ENCODE measurements at regions not wholly inside any gene's neighbourhood (a gene's known extent, or its start where the extent isn't known, plus 50 kb on each side); places are given as distances from the start of the nearest gene placed in this dataset.

DNA sequence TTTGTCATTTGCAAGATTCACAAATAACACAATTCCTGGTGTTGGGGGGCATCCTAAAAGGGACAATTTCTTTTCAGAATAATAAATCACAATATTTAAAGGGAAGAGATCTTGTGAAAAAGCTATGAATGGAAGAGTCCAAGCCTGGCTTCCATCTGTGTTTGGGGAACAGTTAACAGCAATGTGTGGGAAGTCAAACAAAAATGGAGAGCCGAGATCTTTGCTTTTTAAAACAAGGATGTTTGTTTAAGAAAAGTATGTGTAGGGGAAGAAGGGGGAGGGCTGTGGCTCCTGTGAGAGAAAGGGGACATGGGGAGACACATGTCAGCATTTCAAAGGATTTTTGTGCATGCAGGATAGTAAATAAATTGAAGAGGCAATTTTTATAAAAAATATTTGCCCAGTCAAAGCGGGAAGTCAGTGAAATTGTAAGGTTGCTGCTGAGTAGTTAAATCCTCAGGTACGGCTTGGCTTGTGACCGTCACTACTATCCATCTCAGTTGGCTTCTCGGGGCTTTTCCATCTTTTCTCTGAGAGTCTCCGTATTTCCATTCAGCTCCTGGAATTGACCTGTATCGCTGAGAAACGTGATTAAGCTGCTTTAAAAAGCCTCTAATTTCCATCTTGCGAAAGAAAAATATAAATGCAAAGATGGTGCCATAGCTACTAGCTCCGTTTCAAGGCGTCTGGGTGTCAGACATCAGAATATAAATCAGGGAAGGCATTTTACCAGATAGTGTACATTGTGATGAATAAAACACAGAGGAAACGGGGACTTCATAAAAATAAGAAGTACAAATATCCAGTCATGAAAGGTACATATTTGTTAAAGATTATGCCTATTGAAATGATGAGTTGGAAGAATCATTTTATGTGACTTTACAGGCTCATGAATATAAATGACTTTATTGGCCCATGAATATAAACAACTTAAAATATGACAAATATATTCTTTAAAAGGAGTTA is 52.9 kb upstream of the VCAN start:
- TF ChIP-seq EP300 (IDR thresholded peaks at IDR 0.05) = no peak
- TF ChIP-seq, protein P1, sequence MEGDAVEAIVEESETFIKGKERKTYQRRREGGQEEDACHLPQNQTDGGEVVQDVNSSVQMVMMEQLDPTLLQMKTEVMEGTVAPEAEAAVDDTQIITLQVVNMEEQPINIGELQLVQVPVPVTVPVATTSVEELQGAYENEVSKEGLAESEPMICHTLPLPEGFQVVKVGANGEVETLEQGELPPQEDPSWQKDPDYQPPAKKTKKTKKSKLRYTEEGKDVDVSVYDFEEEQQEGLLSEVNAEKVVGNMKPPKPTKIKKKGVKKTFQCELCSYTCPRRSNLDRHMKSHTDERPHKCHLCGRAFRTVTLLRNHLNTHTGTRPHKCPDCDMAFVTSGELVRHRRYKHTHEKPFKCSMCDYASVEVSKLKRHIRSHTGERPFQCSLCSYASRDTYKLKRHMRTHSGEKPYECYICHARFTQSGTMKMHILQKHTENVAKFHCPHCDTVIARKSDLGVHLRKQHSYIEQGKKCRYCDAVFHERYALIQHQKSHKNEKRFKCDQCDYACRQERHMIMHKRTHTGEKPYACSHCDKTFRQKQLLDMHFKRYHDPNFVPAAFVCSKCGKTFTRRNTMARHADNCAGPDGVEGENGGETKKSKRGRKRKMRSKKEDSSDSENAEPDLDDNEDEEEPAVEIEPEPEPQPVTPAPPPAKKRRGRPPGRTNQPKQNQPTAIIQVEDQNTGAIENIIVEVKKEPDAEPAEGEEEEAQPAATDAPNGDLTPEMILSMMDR (IDR thresholded peaks at IDR 0.05) = no peak
- TF ChIP-seq PHF8 (IDR thresholded peaks at IDR 0.05; ENCODE audit: borderline replicate concordance, low read depth) = no peak
- no peak for TF ChIP-seq MAFK (IDR thresholded peaks at IDR 0.05; ENCODE audit: partially characterized antibody)
- no peak for TF ChIP-seq KDM1A (IDR thresholded peaks at IDR 0.05; ENCODE audit: low read depth)
